Sigmoid colon (tissue), 6 donors: ENCODE measurements at regions not wholly inside any gene's neighbourhood (a gene's known extent, or its start where the extent isn't known, plus 50 kb on each side); places are given as distances from the start of the nearest gene placed in this dataset.
A peak's percentile ranks its signal among the peaks of the same experiment; 100 is the strongest.
"Not testable (repeated sequence)": the region's sequence is repeated elsewhere in the genome, so short reads cannot be mapped to it uniquely, and the experiment has no call there.

Source experiments
- DNase-seq: peaks from one replicate; pipeline ENCODE4 v3.0.0-alpha.2; 2019
- H3K27ac ChIP-seq, 4 donors: fragments of 200-600 bp; sonication (generic); one replicate each; pipeline ENCODE4 v1.5.1; 2016 to 2019; ENCODE audit warnings: mild to moderate bottlenecking in 1 of 4
- H3K27me3 ChIP-seq, 3 donors: fragments of 200-600 bp; sonication (generic); one replicate each; pipeline ENCODE4 v1.5.1; 2019; ENCODE audit warnings: mild to moderate bottlenecking in 1 of 3
- H3K36me3 ChIP-seq, 4 donors: fragments of 200-600 bp; sonication (generic); one replicate each; pipeline ENCODE4 v1.5.1; 2016 to 2019
- H3K4me1 ChIP-seq, 4 donors: fragments of 200-600 bp; sonication (generic); one replicate each; pipeline ENCODE4 v1.5.1; 2017 to 2019
- H3K4me3 ChIP-seq, 4 donors: fragments of 200-600 bp; sonication (generic); one replicate each; pipeline ENCODE4 v1.5.1; 2017 to 2019; ENCODE audit warnings: mild to moderate bottlenecking in 2 of 4, moderate library complexity in 1 of 4
- H3K9me3 ChIP-seq, 4 donors: fragments of 200-600 bp in 3 of 4; sonication (generic) in 3 of 4; one replicate each; pipeline versions ENCODE4 v1.5.1 to v1.6.1; 2013 to 2019
- EP300 ChIP-seq, 4 donors: sonication (generic); formaldehyde crosslinking; IDR thresholded peaks; one replicate each; pipeline ENCODE4 v1.6.1; 2017; ENCODE audit warnings: antibody characterized with exemption in 4 of 4
- POLR2A ChIP-seq, 2 donors: fragments of 450-650 bp; IDR thresholded peaks; one replicate each; pipeline ENCODE4 v1.6.1; 2016; ENCODE audit warnings: antibody characterized with exemption in 2 of 2, mild to moderate bottlenecking in 2 of 2, moderate library complexity in 2 of 2
- POLR2AphosphoS5 ChIP-seq, 4 donors: sonication (generic); formaldehyde crosslinking; IDR thresholded peaks; one replicate each; pipeline ENCODE4 v1.6.1; 2017; ENCODE audit warnings: antibody characterized with exemption in 4 of 4
- WGBS, 2 donors: extraction: QIAGEN DNeasy Blood & Tissue Kit; methylation state at CpG; one replicate each; pipeline ENCODE4 v1.1.7; 2013; 5-methylcytosine and 5-hydroxymethylcytosine counted together
- intact Hi-C: fragments of 100-400 bp; cut with DNase I; formaldehyde crosslinking; loops from one replicate; pipeline ENCODE4 v1.15.1; 2023
- TF ChIP-seq, protein P1 (sequence below), 4 experiments: fragments of 450-650 bp in 3 of 4; fragments of 200-600 bp in 1 of 4; IDR thresholded peaks; one replicate each; pipeline ENCODE4 v1.5.1; 2016 to 2019; ENCODE audit warnings: antibody characterized with exemption in 4 of 4, mild to moderate bottlenecking in 3 of 4, moderate library complexity in 2 of 4
- donor health status: healthy with polysubstance abuse.
- donor health status: healthy.

DNA sequence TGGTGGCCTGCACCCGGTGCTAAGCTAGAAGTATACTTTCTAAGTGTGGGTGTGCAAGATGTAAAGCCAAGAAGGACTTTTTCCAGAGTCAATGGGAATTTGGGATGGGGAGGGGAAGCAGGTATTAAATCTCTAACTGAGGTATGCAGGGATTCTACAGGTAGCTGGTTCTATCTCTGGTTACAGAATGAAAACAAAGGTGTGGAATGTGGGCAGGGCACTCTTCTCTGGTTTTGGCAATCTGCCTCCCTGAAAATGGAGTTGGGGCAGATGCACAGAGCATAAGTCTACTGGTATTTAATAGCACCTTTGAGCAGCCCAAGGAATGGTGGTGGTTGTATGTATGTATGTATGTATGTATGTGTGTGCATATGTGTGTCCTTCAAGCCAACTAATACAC lies 66.7 kb upstream of the PPP1R12A start:
- H3K9me3 ChIP-seq, result no peaks in the 10 kb centered on the region
- 86 to 91% methylated on average over 1 of the region's 1 CpG for WGBS, 2 donors
- H3K36me3 ChIP-seq, result no peaks in the 10 kb centered on the region
- TF ChIP-seq EP300 (IDR thresholded peaks at IDR 0.05) (no peak), POLR2AphosphoS5 (IDR thresholded peaks at IDR 0.05) (no peak), POLR2A (IDR thresholded peaks at IDR 0.05) (no peak)
- TF ChIP-seq, protein P1, sequence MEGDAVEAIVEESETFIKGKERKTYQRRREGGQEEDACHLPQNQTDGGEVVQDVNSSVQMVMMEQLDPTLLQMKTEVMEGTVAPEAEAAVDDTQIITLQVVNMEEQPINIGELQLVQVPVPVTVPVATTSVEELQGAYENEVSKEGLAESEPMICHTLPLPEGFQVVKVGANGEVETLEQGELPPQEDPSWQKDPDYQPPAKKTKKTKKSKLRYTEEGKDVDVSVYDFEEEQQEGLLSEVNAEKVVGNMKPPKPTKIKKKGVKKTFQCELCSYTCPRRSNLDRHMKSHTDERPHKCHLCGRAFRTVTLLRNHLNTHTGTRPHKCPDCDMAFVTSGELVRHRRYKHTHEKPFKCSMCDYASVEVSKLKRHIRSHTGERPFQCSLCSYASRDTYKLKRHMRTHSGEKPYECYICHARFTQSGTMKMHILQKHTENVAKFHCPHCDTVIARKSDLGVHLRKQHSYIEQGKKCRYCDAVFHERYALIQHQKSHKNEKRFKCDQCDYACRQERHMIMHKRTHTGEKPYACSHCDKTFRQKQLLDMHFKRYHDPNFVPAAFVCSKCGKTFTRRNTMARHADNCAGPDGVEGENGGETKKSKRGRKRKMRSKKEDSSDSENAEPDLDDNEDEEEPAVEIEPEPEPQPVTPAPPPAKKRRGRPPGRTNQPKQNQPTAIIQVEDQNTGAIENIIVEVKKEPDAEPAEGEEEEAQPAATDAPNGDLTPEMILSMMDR (IDR thresholded peaks at IDR 0.05), result no peak
- H3K27me3 ChIP-seq, result no peaks in the 10 kb centered on the region
- peaks cover 0 to 31% (median 25%) of the 10 kb centered on the region in 4 donors for H3K4me1 ChIP-seq
- no peak overlapping the region for H3K4me3 ChIP-seq
- intact Hi-C loops, result no loop called here
- no peak for DNase-seq
- no peak overlapping the region for H3K27ac ChIP-seq

DNA sequence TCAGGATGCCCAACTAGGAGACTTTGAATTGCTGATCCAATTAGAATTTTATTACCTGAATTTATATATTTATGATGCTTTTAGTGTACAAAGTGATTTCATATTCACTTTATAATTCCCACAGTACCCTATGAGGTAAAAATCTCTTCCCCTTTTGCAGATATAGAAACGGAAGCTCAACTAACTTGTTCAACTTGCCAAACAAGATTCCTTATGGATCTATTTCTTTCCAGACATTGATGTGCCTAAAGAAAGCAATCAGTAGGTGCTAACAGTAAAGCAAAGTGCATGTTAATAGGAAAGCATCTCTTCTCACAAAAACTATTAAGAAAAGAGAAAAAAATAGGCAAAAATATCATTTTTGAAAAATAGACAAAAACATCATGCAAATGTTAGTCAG lies 65.9 kb upstream of the PPP1R12A start:
- no peak overlapping the region for H3K27ac ChIP-seq
- DNase-seq, result no peak
- 0 to 53% methylated on average over 1 of the region's 1 CpG for WGBS, 2 donors
- H3K4me3 ChIP-seq, result no peak overlapping the region
- H3K4me1 ChIP-seq, result peaks cover 0 to 36% (median 26%) of the 10 kb centered on the region in 4 donors
- no peaks in the 10 kb centered on the region for H3K36me3 ChIP-seq
- TF ChIP-seq POLR2A (IDR thresholded peaks at IDR 0.05) (no peak), POLR2AphosphoS5 (IDR thresholded peaks at IDR 0.05) (no peak), EP300 (IDR thresholded peaks at IDR 0.05) (no peak)
- TF ChIP-seq, protein P1 (IDR thresholded peaks at IDR 0.05), result no peak
- no peaks in the 10 kb centered on the region for H3K9me3 ChIP-seq
- no peaks in the 10 kb centered on the region for H3K27me3 ChIP-seq
- intact Hi-C loops, result no loop called here

DNA sequence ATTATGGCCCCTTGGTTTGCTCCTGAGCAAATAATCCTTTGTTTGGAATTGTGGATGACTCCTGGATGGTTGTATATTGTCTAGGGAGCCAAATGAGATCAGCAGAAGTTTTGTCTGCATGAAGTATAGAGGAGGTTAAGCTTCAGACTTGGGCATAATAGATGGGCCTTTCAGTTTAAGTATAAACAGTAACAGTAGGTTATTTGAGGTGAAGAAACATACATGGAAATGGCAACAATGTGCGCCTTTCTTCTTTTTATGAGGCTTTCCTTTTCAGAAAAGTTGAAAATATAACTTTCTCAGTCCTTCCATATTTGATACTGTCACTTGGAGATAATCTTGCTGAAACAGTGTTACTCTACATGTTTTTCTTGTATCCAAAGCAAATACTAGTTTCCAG lies 63.7 kb upstream of the PPP1R12A start:
- Histone ChIP-seq H3K27ac (peak overlapping the region; percentile 54 to 75 (median 64)), H3K4me1 (peaks cover 0 to 36% (median 26%) of the 10 kb centered on the region in 4 donors), H3K27me3 (no peaks in the 10 kb centered on the region), H3K36me3 (no peaks in the 10 kb centered on the region), H3K9me3 (no peaks in the 10 kb centered on the region), H3K4me3 (no peak overlapping the region)
- TF ChIP-seq, protein P1 (IDR thresholded peaks at IDR 0.05), result no peak
- TF ChIP-seq EP300 (IDR thresholded peaks at IDR 0.05) (peak in 2 of 4 donors; percentile 20 to 65), POLR2A (IDR thresholded peaks at IDR 0.05) (no peak), POLR2AphosphoS5 (IDR thresholded peaks at IDR 0.05) (peak in 3 of 4 donors; percentile 56 to 77 (median 69))
- no peak for DNase-seq
- intact Hi-C loops, result no loop called here
- 83 to 92% methylated on average over 1 of the region's 1 CpG for WGBS, 2 donors

DNA sequence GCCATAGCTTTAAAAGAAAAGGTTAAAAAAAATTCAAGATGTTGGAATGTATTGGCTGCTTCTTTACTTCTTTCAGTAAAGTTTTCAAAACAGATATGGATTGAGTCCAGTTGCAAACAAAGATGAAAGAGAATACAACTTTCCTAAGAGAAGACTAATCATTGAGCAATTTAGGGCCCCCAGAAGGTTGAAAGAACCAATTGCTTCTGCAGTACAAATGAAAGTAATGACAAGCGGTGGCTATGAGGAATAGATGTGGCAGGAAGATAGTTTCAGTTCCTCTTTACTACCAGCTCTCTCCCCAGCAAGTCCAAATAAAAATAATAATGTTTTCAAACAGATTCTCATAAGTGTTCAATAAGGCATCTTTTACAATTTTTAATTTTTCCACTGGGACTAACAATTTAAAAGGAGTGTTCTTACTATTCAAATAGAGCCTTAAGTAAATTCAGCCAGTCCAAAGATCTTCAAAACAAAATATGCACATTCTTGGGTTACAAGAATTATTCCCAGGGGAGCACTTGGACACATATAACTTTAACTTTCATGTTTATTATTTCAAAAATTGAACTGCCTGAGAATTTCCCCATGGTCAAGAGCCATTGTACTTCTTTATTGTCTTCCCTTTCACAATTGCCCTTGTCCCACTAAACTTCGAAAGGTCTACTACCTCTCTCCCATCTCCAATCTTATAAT lies 62.3 kb upstream of the PPP1R12A start:
- 72 to 87% methylated on average over 2 of the region's 2 CpGs for WGBS, 2 donors
- no peaks in the 10 kb centered on the region for H3K36me3 ChIP-seq
- intact Hi-C loops, result no loop called here

DNA sequence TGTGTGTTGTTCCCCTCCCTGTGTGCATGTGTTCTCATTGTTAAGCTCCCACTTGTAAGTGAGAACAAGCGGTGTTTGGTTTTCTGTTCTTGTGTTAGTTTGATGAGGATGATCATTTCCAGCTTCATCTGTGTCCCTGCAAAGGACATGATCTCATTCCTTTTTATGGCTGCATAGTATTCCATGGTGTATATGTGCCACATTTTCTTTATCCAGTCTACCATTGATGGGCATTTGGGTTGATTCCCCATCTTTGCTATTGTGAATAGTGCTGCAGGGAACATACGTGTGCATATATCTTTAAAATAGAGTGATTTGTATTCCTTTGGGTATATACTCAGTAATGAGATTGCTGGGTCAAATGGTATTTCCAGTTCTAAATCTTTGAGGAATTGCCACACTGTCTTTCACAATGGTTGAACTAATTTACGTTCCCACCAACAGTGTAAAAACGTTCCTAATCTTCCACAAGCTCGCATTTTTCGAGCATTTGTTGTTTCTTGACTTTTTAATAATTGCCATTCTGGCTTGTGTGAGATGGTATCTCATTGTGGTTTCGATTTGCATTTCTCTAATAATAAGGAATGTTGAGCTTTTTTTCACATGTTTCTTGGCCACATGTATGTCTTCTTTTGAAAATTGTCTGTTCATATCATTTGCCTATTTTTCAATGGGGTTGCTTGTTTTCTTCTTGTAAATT lies 60.6 kb upstream of the PPP1R12A start:
- WGBS, 2 donors, result 92 to 94% methylated on average over 7 of the region's 7 CpGs
- intact Hi-C loops, H3K36me3 ChIP-seq, H3K9me3 ChIP-seq, DNase-seq, H3K27ac ChIP-seq, H3K4me3 ChIP-seq, H3K27me3 ChIP-seq: not testable (repeated sequence)
- peaks cover 0 to 54% (median 35%) of the 10 kb centered on the region in 4 donors for H3K4me1 ChIP-seq

More for the DNA sequence above, 62.3 kb upstream of the PPP1R12A start:
- H3K27me3 ChIP-seq, result no peaks in the 10 kb centered on the region
- H3K9me3 ChIP-seq, result no peaks in the 10 kb centered on the region
- H3K4me3 ChIP-seq, result no peak overlapping the region
- TF ChIP-seq POLR2A (IDR thresholded peaks at IDR 0.05) (no peak), POLR2AphosphoS5 (IDR thresholded peaks at IDR 0.05) (no peak)
- peak overlapping the region in 2 of 4 donors; percentile 68 to 75 for H3K27ac ChIP-seq
- H3K4me1 ChIP-seq, result peaks cover 0 to 37% (median 26%) of the 10 kb centered on the region in 4 donors
- DNase-seq, result no peak
